ENCODE measurements at regions not wholly inside any gene's neighbourhood (a gene's known extent, or its start where the extent isn't known, plus 50 kb on each side); places are given as distances from the start of the nearest gene placed in this dataset.

GRCh38 chr9:18350995-18351595, 122.9 kb upstream of the ADAMTSL1 start:
- no peak for DNase-seq (ENCODE audit: low read depth)

DNA sequence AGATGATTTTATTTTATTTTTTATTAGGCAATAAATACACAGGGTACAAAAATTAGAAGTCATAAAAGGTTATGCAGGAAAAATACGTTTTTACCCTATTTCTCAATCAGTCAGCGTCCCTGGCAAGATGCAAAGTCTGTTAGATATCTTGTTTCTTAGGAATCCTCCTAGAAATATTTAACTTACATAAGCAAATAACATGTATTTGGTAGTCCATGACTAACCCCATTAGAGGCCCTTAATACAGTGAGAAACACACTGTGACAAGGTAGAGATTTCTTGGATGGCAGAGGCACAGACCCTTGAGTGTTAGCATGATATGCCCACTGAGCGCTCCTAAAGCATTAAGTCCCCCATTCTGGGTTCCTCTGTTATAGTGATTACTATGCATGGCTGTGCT, 121.2 kb upstream of the ADAMTSL1 start:
- DNase-seq (ENCODE audit: low read depth) = no peak

DNA sequence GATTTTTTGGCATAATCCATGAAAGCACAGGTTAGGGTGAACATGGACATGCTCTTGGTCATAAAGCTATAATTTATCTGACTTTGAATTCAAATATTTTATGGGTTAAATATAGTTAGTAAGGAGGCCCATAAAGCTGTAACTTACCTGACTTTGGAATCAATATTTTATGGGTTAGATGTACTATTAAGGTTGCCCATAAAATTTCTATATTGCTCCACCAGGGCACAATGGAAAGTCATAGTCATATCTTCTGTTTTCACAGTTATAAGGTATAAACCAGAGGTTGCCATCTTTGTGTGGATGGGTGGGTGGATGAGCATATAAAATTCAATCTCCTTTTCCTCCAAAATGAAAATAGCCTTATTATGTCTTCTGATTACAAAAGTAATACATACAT, 120.5 kb upstream of the ADAMTSL1 start:
- no peak for DNase-seq (ENCODE audit: low read depth)

DNA sequence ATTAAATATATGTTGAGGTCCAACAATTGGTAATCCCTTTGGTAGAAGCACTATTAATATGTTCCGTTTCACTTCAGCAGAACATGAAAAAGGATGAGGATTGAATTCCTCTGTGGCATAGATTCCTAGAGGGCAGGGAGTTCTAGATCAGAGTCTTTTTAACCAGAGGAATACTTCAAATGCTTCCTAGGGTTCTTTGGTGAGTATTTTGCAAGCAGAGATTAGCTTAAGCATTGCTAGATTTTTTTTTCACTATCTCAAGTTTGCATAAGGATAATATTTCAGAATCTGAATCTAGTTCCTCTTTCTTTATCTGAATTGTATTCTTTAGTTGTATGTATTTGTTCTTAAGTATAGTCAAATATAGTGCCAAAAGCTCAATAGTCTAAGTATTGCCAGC, 116.6 kb upstream of the ADAMTSL1 start:
- DNase-seq (ENCODE audit: low read depth) = no peak

DNA sequence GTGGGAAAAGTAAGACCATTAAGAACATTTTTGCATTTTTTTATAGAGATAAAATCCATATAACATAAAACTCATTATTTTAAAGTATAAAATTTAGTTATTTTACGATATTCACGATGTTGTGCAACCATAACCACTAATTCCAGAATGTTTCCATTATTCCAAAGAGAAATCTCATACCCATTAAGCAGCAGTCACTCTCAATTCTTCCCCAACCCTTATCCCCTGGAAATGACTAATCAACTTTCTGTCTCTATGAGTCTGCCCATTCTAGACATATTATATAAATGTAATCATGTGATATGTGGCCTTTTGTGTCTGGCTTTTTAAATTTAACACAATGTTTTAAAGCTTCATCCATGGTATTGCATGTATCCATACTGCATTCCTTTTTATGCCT, 115.6 kb upstream of the ADAMTSL1 start:
- no peak for DNase-seq (ENCODE audit: low read depth)

- no peak for DNase-seq (ENCODE audit: low read depth)
These were observed 114.6 kb upstream of the ADAMTSL1 start for GRCh38 chr9:18359335-18359734.

- no peak for DNase-seq (ENCODE audit: low read depth)
These were observed 113.9 kb upstream of the ADAMTSL1 start for GRCh38 chr9:18360005-18360404.

- no peak for DNase-seq (ENCODE audit: low read depth)
These were observed 112.3 kb upstream of the ADAMTSL1 start for GRCh38 chr9:18361646-18362045.

- DNase-seq (ENCODE audit: low read depth) = no peak
These were observed 111.8 kb upstream of the ADAMTSL1 start for GRCh38 chr9:18362166-18362565.

GRCh38 chr9:18362901-18363685, 110.9 kb upstream of the ADAMTSL1 start:
- no peak for DNase-seq (ENCODE audit: low read depth)

GRCh38 chr9:18365651-18366050, 108.3 kb upstream of the ADAMTSL1 start:
- no peak for DNase-seq (ENCODE audit: low read depth)

GRCh38 chr9:18366184-18366583, 107.8 kb upstream of the ADAMTSL1 start:
- no peak for DNase-seq (ENCODE audit: low read depth)

DNA sequence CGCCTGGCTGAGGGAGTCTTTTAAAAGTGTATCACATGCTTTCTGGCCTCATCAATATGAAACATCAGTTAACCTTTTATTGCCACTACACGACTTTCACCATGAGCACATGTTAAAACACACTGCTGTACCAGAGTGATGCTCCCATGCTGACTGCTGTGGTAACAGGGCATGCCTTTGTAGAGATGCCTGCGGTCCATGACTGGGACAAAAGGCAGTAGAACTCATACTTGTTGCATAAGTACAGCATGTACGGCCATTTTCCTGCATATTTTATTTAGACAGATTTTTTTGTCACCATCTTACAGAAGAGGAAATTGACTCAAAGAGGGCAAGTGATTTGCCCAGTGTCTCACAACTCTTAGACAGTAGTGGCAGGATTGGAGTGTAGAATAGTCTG, 105.7 kb upstream of the ADAMTSL1 start:
- DNase-seq (ENCODE audit: low read depth) = no peak

DNA sequence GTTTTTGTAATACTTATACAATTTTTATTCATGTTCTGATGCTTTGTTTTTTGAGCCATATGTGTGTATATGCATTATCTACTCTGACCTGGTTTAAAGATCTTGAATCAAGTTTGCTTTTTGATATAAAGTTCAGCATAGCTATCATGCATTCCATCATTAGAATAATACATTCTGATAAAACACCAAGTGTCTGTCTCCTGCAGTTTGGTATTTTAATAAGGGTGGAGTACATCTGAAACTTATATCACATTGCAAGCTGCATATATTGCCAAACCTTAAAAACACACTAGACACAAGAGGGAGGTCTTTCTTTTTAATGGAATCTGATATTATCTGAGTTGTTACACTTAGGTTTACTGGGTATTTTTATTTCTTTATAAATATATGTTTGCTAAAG, 102.8 kb upstream of the ADAMTSL1 start:
- DNase-seq (ENCODE audit: low read depth) = no peak

DNA sequence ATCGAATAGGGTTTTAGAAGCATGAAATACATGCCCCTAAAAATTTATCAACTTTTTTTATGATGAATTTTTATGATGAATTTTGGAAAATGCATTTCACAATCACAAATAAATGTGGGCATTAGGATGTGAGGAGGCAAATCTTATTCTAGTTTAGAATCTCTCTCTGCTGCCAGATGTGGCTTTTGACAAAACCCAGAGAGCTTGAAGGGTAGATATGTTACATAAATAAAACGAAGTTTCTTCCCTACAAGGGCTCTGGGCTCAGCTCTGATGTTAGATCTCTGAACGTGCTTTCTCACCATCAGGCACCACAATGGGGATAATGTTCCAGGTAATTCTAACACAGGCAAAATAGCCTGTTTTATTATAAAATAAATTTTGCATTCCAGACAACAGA, 102.3 kb upstream of the ADAMTSL1 start:
- DNase-seq (ENCODE audit: low read depth) = no peak

DNA sequence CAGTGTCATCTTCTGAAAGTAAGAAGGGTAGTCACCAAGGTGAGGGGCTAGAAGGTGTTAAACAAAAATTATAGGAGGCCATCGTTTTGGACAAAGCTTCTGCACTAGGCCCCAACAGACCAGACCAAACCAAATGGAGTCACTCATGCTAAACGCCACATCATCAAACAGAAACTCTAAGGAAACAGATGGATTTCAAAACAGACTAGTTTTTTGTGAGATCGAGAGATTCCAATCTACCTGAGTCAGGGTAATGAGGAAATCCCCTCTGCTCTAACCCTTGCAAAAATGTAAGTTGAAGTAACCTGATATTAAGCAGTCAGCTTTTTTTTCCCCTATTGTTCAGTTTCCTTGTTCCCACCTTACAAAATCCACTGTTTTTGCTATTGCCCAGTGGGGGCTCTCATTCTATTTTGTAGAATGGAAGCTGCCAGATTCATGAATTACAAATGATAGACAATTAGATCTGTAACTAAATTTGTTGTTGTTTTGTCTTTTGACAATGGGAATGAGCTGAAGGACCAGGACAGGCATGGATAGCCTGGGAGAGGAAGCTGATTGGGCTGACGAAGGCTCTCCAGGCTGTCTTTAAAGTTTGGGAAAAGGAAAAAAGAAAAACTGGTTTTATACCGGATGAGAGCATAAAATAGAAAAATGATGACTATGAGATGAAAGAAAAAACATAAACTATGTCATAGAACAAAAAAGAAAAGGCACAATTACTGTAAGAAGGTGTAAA, 94.7 kb upstream of the ADAMTSL1 start:
- DNase-seq (ENCODE audit: low read depth) = no peak

- no peak for DNase-seq (ENCODE audit: low read depth)
These were observed 91.7 kb upstream of the ADAMTSL1 start for GRCh38 chr9:18382243-18382642.

DNA sequence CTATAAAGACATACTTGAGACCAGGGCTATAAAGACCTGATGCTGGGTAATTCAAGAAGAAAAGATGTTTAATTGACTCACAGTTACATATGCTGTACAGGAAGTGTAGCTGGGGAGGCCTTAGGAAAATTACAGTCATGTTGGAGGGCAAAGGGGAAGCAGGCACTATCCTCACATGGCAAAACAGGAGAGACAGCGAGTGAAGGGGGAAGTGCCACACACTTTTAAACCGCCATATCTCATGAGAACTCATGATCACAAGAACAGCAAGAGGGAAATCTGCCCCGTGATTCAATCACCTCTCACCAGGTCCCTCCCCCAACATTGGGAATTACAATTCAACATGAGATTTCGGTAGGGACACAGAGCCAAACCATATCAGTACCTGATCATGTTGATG, 89.9 kb upstream of the ADAMTSL1 start:
- DNase-seq (ENCODE audit: low read depth) = no peak

- no peak for DNase-seq (ENCODE audit: low read depth)
These were observed 88.1 kb upstream of the ADAMTSL1 start for GRCh38 chr9:18385696-18386490.

GRCh38 chr9:18390393-18390792, 83.6 kb upstream of the ADAMTSL1 start:
- DNase-seq (ENCODE audit: low read depth) = no peak

DNA sequence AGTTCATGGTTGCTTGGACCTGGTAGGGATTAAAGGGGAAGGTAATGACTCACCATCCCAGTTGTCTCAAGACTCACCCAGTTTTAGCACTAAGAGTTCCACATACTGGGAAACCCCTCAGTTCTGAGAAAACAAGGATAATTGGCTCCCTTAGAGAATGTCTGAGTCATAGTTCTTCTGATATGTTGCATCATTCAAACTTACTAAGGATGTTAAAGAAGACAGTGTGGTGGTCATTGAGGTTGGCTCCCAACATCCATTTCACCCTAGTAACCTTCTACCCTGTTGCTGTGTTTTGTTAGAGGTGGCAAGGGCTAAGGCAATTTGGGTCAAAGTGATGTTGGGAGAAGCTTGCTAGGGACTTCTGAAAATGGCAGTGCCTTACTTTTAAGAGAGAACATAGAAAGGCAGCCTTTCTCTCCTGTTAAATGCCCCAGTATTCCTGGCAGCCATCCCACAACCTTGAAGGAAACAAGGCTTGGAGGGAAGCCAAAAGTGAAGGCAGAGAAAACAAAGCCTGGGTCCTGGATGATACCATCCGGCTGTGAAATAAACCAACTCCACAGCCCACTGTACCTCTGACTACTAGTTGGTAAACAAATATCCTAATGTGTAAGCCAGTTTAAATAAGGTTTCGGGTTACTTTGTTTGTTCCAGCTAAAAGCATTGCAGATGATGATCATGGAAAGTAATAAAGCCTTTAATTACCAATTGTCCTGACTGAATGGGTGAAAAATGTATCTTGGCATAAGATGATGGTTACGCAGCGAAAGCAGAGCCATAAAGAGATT, 80.4 kb upstream of the ADAMTSL1 start:
- no peak for DNase-seq (ENCODE audit: low read depth)

All from stimulated activated CD8-positive, alpha-beta memory T cell treated with anti-CD3 and anti-CD28 coated beads, Interleukin-12 subunit alpha, Interleukin-12 subunit beta, amount 100 ng/mL, for 4 hours (primary cell).